Endodermal cell (in vitro differentiated cells): ENCODE measurements at regions not wholly inside any gene's neighbourhood (a gene's known extent, or its start where the extent isn't known, plus 50 kb on each side); places are given as distances from the start of the nearest gene placed in this dataset.

Experiments used
- DNase-seq: peaks from one replicate; pipeline ENCODE4 v3.0.0-alpha.2; 2017
- H3K27ac ChIP-seq: 2 replicates; pipeline ENCODE4 v1.5.1; 2013; ENCODE audit warnings: mild to moderate bottlenecking, low read depth, low read length, moderate library complexity
- H3K27me3 ChIP-seq: 2 replicates; pipeline ENCODE4 v1.6.1; 2013; ENCODE audit warnings: mild to moderate bottlenecking, low read length, moderate library complexity; ENCODE audit not compliant: insufficient read depth, control insufficient read depth, poor library complexity, severe bottlenecking
- H3K36me3 ChIP-seq: 2 replicates; pipeline ENCODE4 v1.7.0; 2013; ENCODE audit warnings: mild to moderate bottlenecking, low read length, moderate library complexity; ENCODE audit not compliant: control insufficient read depth, insufficient read depth
- H3K4me1 ChIP-seq: one replicate; pipeline ENCODE4 v1.7.0; 2013; ENCODE audit warnings: low read length; ENCODE audit not compliant: control insufficient read depth, insufficient read depth
- H3K4me3 ChIP-seq: 2 replicates; pipeline ENCODE4 v1.5.1; 2013; ENCODE audit warnings: mild to moderate bottlenecking, low read length, moderate library complexity
- H3K9ac ChIP-seq: 2 replicates; pipeline ENCODE4 v1.6.1; 2013; ENCODE audit warnings: mild to moderate bottlenecking, low read length, moderate library complexity; ENCODE audit not compliant: poor library complexity, severe bottlenecking; ENCODE audit errors: extremely low read depth
- H3K9me3 ChIP-seq: 2 replicates; pipeline ENCODE4 v1.6.1; 2013; ENCODE audit warnings: mild to moderate bottlenecking, low read length, moderate library complexity; ENCODE audit not compliant: control insufficient read depth
- H3K27ac Mint-ChIP-seq: 2 replicates; pipeline ENCODE4 v1.8.0; 2020; ENCODE audit warnings: mixed read lengths
- H3K27me3 Mint-ChIP-seq: 2 replicates; pipeline ENCODE4 v1.8.0; 2021; ENCODE audit warnings: mild to moderate bottlenecking, mixed read lengths; ENCODE audit not compliant: insufficient read depth
- H3K36me3 Mint-ChIP-seq: 2 replicates; pipeline ENCODE4 v1.8.0; 2020; ENCODE audit warnings: low read depth, mixed read lengths
- H3K4me1 Mint-ChIP-seq: 2 replicates; pipeline ENCODE4 v1.8.0; 2020; ENCODE audit warnings: mixed read lengths
- H3K4me3 Mint-ChIP-seq: 2 replicates; pipeline ENCODE4 v1.8.0; 2020; ENCODE audit warnings: mild to moderate bottlenecking, moderate library complexity, mixed read lengths
- H3K9me3 Mint-ChIP-seq: 2 replicates; pipeline ENCODE4 v1.8.0; 2020; ENCODE audit warnings: mild to moderate bottlenecking, mixed read lengths
- WGBS, 2 experiments: methylation state at CpG; one replicate each; pipeline versions ENCODE4 v1.1.5 to v1.1.7; 2013; ENCODE audit warnings: missing lambda C conversion rate in 2 of 2, mixed read lengths in 1 of 2; ENCODE audit not compliant: insufficient coverage in 1 of 2, insufficient read length in 1 of 2; 5-methylcytosine and 5-hydroxymethylcytosine counted together
- TF ChIP-seq, protein P1 (sequence below): fragments of 200-600 bp; sonication (generic); conservative IDR thresholded peaks from 2 replicates; pipeline ENCODE4 v1.5.0; 2021; ENCODE audit warnings: antibody characterized with exemption, mild to moderate bottlenecking

DNA sequence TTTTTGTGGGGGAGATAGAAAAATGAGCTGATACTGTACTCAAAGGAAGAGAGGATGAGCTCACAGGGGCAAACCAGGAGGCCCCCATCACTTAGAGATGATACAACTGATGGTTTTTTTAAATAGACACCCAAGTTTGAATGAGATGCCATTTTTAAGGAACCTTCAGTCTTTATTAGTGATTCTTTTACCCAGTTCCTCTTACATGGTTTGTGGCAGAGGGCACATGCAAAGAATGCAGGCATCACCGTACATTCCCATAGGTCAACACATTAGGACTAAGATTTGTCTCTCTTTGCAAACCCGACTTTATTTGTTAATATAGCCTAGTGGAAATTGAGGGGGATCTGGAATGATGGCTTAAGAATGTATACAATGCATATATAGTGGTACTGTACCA is 250.9 kb downstream of the ASXL3 start:
- Histone ChIP-seq H3K27me3 (no peaks in the 10 kb centered on the region), H3K9me3 (peaks cover 6% of the 10 kb centered on the region), H3K36me3 (no peaks in the 10 kb centered on the region), H3K9ac (no peak overlapping the region), H3K4me3 (no peak overlapping the region), H3K27ac (no peak overlapping the region), H3K4me1 (no peaks in the 10 kb centered on the region)
- Mint-ChIP-seq H3K4me3 (no peak overlapping the region), H3K9me3 (peaks cover 15% of the 10 kb centered on the region), H3K4me1 (peaks cover 10% of the 10 kb centered on the region), H3K36me3 (no peaks in the 10 kb centered on the region), H3K27me3 (peaks cover 2% of the 10 kb centered on the region), H3K27ac (no peak overlapping the region)
- 85 to 93% methylated on average over 2 of the region's 2 CpGs for WGBS, 2 experiments
- TF ChIP-seq, protein P1, sequence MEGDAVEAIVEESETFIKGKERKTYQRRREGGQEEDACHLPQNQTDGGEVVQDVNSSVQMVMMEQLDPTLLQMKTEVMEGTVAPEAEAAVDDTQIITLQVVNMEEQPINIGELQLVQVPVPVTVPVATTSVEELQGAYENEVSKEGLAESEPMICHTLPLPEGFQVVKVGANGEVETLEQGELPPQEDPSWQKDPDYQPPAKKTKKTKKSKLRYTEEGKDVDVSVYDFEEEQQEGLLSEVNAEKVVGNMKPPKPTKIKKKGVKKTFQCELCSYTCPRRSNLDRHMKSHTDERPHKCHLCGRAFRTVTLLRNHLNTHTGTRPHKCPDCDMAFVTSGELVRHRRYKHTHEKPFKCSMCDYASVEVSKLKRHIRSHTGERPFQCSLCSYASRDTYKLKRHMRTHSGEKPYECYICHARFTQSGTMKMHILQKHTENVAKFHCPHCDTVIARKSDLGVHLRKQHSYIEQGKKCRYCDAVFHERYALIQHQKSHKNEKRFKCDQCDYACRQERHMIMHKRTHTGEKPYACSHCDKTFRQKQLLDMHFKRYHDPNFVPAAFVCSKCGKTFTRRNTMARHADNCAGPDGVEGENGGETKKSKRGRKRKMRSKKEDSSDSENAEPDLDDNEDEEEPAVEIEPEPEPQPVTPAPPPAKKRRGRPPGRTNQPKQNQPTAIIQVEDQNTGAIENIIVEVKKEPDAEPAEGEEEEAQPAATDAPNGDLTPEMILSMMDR: no peak
- DNase-seq: no peak

DNA sequence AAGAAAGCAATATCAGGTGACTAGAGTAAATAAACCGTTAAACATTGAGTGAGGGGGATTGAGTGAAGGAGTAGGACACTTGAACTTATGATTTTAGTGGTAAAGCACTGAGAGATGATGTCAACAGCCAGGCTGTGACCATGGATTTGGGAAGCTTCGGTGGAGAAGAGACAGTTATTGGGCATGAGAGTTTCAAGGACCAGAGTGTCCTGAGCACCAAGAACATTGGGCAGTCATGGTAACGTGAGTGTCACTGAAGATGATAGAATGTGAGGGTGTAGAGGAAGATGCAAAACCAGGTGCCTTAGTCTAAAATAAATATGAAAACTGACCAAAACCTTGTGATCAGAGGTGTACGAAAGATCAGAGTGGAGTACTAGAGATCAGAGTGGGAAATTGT is 248.1 kb downstream of the ASXL3 start:
- H3K27ac Mint-ChIP-seq: no peak overlapping the region
- H3K9ac ChIP-seq: no peak overlapping the region

DNA sequence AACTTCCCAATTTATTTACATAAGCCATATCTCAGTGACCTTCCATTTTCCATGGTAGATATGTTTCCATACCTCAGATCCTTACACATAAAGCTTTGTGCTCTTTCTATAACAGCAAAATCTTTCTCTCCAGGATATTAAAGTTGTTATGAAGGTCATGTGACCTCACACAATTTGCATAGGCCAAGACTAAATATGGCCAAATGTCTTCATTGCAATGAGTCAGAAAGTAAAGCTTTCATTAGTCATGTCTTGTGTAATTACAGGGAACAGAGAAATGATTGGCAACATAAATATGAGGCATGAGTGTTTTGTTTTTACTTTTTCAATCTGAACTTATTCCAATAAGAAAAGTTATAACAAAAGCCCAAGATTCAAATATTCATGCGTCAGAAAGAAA is 243.5 kb downstream of the ASXL3 start:
- Mint-ChIP-seq H3K4me1 (peaks cover 5% of the 10 kb centered on the region), H3K27me3 (peaks cover 2% of the 10 kb centered on the region), H3K36me3 (no peaks in the 10 kb centered on the region), H3K4me3 (no peak overlapping the region), H3K27ac (no peak overlapping the region), H3K9me3 (peaks cover 10% of the 10 kb centered on the region)
- H3K27me3 ChIP-seq: no peaks in the 10 kb centered on the region
- TF ChIP-seq, protein P1: no peak
- no peak overlapping the region for H3K27ac ChIP-seq
- DNase-seq: no peak
- no peaks in the 10 kb centered on the region for H3K4me1 ChIP-seq
- H3K9me3 ChIP-seq: no peaks in the 10 kb centered on the region
- 92 to 100% methylated on average over 1 of the region's 1 CpG for WGBS, 2 experiments
- H3K36me3 ChIP-seq: no peaks in the 10 kb centered on the region
- no peak overlapping the region for H3K4me3 ChIP-seq
- no peak overlapping the region for H3K9ac ChIP-seq

More for the DNA sequence above, 248.1 kb downstream of the ASXL3 start:
- no peaks in the 10 kb centered on the region for H3K27me3 ChIP-seq
- no peak overlapping the region for H3K4me3 ChIP-seq
- TF ChIP-seq, protein P1: no peak
- DNase-seq: no peak
- no peak overlapping the region for H3K27ac ChIP-seq
- no peaks in the 10 kb centered on the region for H3K4me1 ChIP-seq
- Mint-ChIP-seq H3K9me3 (no peaks in the 10 kb centered on the region), H3K27me3 (peaks cover 2% of the 10 kb centered on the region), H3K36me3 (no peaks in the 10 kb centered on the region), H3K4me3 (no peak overlapping the region), H3K4me1 (peaks cover under 1% of the 10 kb centered on the region)
- no peaks in the 10 kb centered on the region for H3K36me3 ChIP-seq
- H3K9me3 ChIP-seq: no peaks in the 10 kb centered on the region
- 85 to 98% methylated on average over 3 to 4 of the region's 4 CpGs for WGBS, 2 experiments
